ENCODE measurements at regions not wholly inside any gene's neighbourhood (a gene's known extent, or its start where the extent isn't known, plus 50 kb on each side); places are given as distances from the start of the nearest gene placed in this dataset.

DNA sequence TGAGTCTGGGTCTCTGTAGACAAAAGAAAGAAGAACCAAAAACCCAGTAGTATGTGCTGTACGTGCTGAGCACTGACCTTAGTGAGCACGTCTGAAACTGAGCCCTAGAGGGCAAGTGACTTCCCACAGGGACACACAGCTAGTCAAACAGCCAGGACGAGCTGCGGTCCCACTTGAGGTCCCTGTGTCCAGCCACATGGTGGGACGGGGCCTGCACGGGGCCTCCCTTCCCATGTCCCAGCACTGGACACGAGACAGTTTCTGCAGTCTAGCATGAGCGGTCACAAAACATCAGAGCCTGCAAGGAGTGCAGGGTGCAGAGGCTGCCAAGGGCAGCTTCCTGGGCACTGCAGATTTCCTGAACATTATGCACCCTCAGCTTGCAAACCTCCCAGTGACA is 121.6 kb downstream of the NCOR2 start:
- no peak for DNase-seq
- intact Hi-C loops (cut with DNase I, micrococcal nuclease): no loop called here
- Histone ChIP-seq H3K27me3 (ENCODE audit: control insufficient read depth in 1 of 2, insufficient read depth in 2 of 2, low read length in 2 of 2) (no peaks in the 10 kb centered on the region), H3K36me3 (ENCODE audit: insufficient read depth, low read length) (peaks cover 74% of the 10 kb centered on the region), H3K4me1 (ENCODE audit: insufficient read depth, low read length) (peaks cover 22% of the 10 kb centered on the region), H3K9me3 (ENCODE audit: control insufficient read depth in 1 of 2, insufficient read depth in 1 of 2, low read length in 2 of 2) (no peaks in the 10 kb centered on the region), H3K4me3 (ENCODE audit: low read length) (no peak overlapping the region), H3K27ac (ENCODE audit: low read depth in 1 of 2, low read length in 2 of 2) (no peak overlapping the region)
- ATAC-seq (ENCODE audit: poor library complexity): no peak
- POLR2A ChIA-PET: no interaction called here
- H3K4me3 Mint-ChIP-seq: no peak overlapping the region
- TF ChIP-seq, protein P1, sequence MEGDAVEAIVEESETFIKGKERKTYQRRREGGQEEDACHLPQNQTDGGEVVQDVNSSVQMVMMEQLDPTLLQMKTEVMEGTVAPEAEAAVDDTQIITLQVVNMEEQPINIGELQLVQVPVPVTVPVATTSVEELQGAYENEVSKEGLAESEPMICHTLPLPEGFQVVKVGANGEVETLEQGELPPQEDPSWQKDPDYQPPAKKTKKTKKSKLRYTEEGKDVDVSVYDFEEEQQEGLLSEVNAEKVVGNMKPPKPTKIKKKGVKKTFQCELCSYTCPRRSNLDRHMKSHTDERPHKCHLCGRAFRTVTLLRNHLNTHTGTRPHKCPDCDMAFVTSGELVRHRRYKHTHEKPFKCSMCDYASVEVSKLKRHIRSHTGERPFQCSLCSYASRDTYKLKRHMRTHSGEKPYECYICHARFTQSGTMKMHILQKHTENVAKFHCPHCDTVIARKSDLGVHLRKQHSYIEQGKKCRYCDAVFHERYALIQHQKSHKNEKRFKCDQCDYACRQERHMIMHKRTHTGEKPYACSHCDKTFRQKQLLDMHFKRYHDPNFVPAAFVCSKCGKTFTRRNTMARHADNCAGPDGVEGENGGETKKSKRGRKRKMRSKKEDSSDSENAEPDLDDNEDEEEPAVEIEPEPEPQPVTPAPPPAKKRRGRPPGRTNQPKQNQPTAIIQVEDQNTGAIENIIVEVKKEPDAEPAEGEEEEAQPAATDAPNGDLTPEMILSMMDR (IDR thresholded peaks at IDR 0.05): no peak
- H3K27ac Mint-ChIP-seq: no peak overlapping the region
- H3K27me3 Mint-ChIP-seq: no peaks in the 10 kb centered on the region
- H3K4me1 Mint-ChIP-seq (ENCODE audit: low read depth): peaks cover 28% of the 10 kb centered on the region
- peaks cover 71% of the 10 kb centered on the region for H3K36me3 Mint-ChIP-seq (ENCODE audit: low read depth)
- CTCF ChIA-PET: no interaction called here
- H3K9me3 Mint-ChIP-seq: no peaks in the 10 kb centered on the region

DNA sequence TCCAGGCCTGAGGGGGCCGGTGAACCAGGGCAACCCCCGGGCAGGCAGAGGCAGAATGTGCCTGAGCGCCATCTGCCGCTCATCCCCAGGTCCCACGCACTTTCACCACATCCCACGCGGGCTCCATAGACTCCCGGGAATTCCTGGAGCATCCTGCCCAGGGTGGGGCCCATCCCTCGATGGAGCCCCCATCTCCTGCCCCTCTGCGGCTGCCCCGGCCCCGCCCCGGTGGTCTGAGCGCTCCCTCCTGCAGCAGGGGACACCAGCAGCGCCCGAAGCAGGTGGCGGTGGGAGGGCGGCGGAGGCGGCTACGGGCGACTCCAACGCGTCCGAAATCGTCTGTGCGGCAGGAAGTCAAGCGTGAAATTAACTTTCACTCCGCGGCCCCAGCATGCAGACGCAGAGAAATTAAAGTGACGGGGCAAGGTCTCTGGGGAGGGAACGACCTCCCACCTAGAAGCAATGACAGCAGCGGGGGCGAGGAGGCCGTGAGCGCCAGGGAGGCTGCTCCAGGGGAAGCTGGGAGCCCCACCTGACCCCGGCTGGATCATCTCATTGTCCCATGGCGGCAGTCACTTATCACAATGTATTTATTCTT is 122.2 kb downstream of the NCOR2 start:
- no peak overlapping the region for H3K27ac Mint-ChIP-seq
- Histone ChIP-seq H3K4me1 (ENCODE audit: insufficient read depth, low read length) (peaks cover 22% of the 10 kb centered on the region), H3K9me3 (ENCODE audit: control insufficient read depth in 1 of 2, insufficient read depth in 1 of 2, low read length in 2 of 2) (no peaks in the 10 kb centered on the region), H3K4me3 (ENCODE audit: low read length) (no peak overlapping the region), H3K27me3 (ENCODE audit: control insufficient read depth in 1 of 2, insufficient read depth in 2 of 2, low read length in 2 of 2) (no peaks in the 10 kb centered on the region), H3K27ac (ENCODE audit: low read depth in 1 of 2, low read length in 2 of 2) (no peak overlapping the region), H3K36me3 (ENCODE audit: insufficient read depth, low read length) (peaks cover 75% of the 10 kb centered on the region)
- H3K36me3 Mint-ChIP-seq (ENCODE audit: low read depth): peaks cover 72% of the 10 kb centered on the region
- ATAC-seq (ENCODE audit: poor library complexity): no peak
- H3K9me3 Mint-ChIP-seq: no peaks in the 10 kb centered on the region
- no peak for DNase-seq
- H3K4me1 Mint-ChIP-seq (ENCODE audit: low read depth): peaks cover 22% of the 10 kb centered on the region
- H3K4me3 Mint-ChIP-seq: no peak overlapping the region
- POLR2A ChIA-PET: no interaction called here
- intact Hi-C loops (cut with DNase I, micrococcal nuclease): no loop called here
- TF ChIP-seq, protein P1 (IDR thresholded peaks at IDR 0.05): no peak
- no peaks in the 10 kb centered on the region for H3K27me3 Mint-ChIP-seq
- CTCF ChIA-PET: no interaction called here

DNA sequence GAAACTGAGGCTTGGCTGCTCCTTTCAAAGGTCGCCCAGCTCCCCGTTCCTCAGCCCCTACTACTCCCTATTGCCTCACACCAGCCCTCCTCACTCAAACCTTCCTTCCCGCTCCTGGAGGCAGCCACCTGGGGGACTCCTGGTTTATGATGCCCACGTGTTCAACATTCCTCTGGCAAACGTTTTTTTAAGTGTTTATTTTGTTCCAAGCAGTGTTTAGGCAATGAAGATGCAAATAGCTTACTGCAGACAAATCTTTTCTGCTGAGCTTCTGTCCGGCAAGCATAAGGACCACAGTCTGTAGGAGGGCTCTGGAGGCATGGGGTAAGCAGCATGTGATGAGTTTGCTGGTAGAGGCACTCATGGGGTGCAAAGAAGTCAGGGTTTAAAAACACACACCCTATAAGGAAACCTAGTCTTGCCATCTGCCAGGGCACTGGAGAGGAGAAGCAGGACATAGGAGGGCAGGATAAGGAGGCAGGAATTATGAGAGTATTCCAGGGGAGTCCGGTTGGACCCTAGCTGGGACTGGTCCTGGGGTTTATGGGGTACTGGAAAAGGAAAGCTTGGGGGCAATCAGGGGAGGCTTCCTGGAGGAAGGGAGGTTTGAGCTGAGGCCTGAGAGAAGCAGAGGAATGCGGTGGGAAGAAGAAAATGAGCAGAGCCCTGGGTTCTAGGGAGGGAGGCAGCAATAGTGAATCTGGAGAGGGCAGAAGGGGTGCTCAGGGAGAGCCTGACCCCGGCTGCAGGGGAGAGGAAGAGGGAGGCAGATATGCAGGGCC is 123.3 kb downstream of the NCOR2 start:
- no peak for DNase-seq
- H3K4me3 Mint-ChIP-seq: no peak overlapping the region
- no peak for ATAC-seq (ENCODE audit: poor library complexity)
- peaks cover 22% of the 10 kb centered on the region for H3K4me1 Mint-ChIP-seq (ENCODE audit: low read depth)
- Histone ChIP-seq H3K36me3 (ENCODE audit: insufficient read depth, low read length) (peaks cover 64% of the 10 kb centered on the region), H3K27me3 (ENCODE audit: control insufficient read depth in 1 of 2, insufficient read depth in 2 of 2, low read length in 2 of 2) (no peaks in the 10 kb centered on the region), H3K9me3 (ENCODE audit: control insufficient read depth in 1 of 2, insufficient read depth in 1 of 2, low read length in 2 of 2) (no peaks in the 10 kb centered on the region), H3K4me3 (ENCODE audit: low read length) (no peak overlapping the region), H3K27ac (ENCODE audit: low read depth in 1 of 2, low read length in 2 of 2) (no peak overlapping the region), H3K4me1 (ENCODE audit: insufficient read depth, low read length) (peaks cover 19% of the 10 kb centered on the region)
- H3K36me3 Mint-ChIP-seq (ENCODE audit: low read depth): peaks cover 69% of the 10 kb centered on the region
- H3K9me3 Mint-ChIP-seq: no peaks in the 10 kb centered on the region
- TF ChIP-seq, protein P1 (IDR thresholded peaks at IDR 0.05): no peak
- peak overlapping the region; percentile 24 for H3K27ac Mint-ChIP-seq
- ChIA-PET POLR2A (no interaction called here), CTCF (no interaction called here)
- intact Hi-C loops (cut with DNase I, micrococcal nuclease): no loop called here
- H3K27me3 Mint-ChIP-seq: no peaks in the 10 kb centered on the region

Data from CD4-positive, alpha-beta T cell (primary cell).